Kidney (tissue), 13 donors: ENCODE measurements at regions not wholly inside any gene's neighbourhood (a gene's known extent, or its start where the extent isn't known, plus 50 kb on each side); places are given as distances from the start of the nearest gene placed in this dataset.

Experiments
- DNase-seq, 5 donors: peaks; one replicate each; pipeline ENCODE4 v3.0.0-alpha.2; 2013 to 2020
- FAIRE-seq: peaks from 2 replicates; lab custom pipeline; 2012; peaks lifted over from hg19 to GRCh38; lab: Jason Lieb, UNC
- H3K27ac ChIP-seq, 2 donors: one replicate each; pipeline ENCODE4 v1.7.0; 2013; ENCODE audit warnings: low read depth in 2 of 2, low read length in 2 of 2, inconsistent platforms in 1 of 2
- H3K27me3 ChIP-seq: one replicate; pipeline ENCODE4 v1.7.1; 2013; ENCODE audit warnings: low read length, inconsistent platforms; ENCODE audit not compliant: control insufficient read depth, insufficient read depth
- H3K36me3 ChIP-seq, 3 donors: one replicate each; pipeline versions ENCODE4 v1.7.0 to v1.7.1; 2013; ENCODE audit warnings: low read length in 3 of 3, control low read depth in 1 of 3, inconsistent platforms in 1 of 3; ENCODE audit not compliant: insufficient read depth in 3 of 3, control insufficient read depth in 2 of 3
- H3K4me1 ChIP-seq, 3 donors: one replicate each; pipeline versions ENCODE4 v1.7.0 to v1.7.1; 2013; ENCODE audit warnings: low read length in 3 of 3, inconsistent platforms in 1 of 3, low read depth in 1 of 3; ENCODE audit not compliant: control insufficient read depth in 2 of 3, insufficient read depth in 2 of 3
- H3K4me3 ChIP-seq, 3 donors: one replicate each; pipeline versions ENCODE4 v1.7.0 to v1.8.1; 2013; ENCODE audit warnings: low read length in 3 of 3, control low read depth in 1 of 3, inconsistent platforms in 1 of 3
- H3K9ac ChIP-seq, 3 donors: one replicate each; pipeline versions ENCODE4 v1.7.0 to v1.7.1; 2013; ENCODE audit warnings: low read length in 3 of 3, control low read depth in 1 of 3, inconsistent platforms in 1 of 3
- H3K9me3 ChIP-seq, 3 donors: one replicate each; pipeline versions ENCODE4 v1.7.0 to v1.7.1; 2013; ENCODE audit warnings: low read length in 3 of 3, control low read depth in 1 of 3, inconsistent platforms in 1 of 3; ENCODE audit not compliant: control insufficient read depth in 2 of 3, insufficient read depth in 1 of 3
- intact Hi-C: fragments of 100-400 bp; cut with DNase I; formaldehyde crosslinking; loops from one replicate; pipeline ENCODE4 v1.11.1; 2022
- TF ChIP-seq, protein P1 (sequence below): IDR thresholded peaks from 3 replicates; pipeline ENCODE4 v1.5.1; 2012; ENCODE audit warnings: mild to moderate bottlenecking, moderate library complexity, borderline replicate concordance; ENCODE audit not compliant: insufficient read depth; ENCODE audit errors: extremely low read depth
- donor health status: control.
- donor health status: control.
- donor health status: control.
- donor health status: control.
- donor health status: control.
- donor health status: DM: yes; HTN: yes; CAD: no.
- donor health status: Normal renal cell carcinoma (clear cell type).

DNA sequence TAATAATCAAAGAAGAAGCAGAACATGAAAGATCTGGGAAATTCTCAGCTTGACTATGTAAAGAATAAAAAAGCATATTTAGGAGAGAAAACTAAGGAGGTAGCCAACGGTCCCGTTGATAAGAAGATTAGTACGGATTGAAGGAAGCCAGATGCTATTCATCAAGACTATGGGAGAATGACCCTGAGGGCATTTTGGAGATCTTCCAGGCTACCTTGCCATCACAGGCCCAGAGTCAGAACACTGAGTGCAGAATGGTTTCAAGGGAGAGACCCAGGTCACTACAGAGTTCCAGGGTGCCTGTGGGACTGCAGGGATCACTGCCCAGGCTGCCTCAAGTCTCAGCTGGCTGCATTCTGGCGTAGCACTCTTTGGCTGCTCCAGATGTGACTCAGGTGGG lies 752.9 kb upstream of the ARPP21 start:
- TF ChIP-seq, protein P1, sequence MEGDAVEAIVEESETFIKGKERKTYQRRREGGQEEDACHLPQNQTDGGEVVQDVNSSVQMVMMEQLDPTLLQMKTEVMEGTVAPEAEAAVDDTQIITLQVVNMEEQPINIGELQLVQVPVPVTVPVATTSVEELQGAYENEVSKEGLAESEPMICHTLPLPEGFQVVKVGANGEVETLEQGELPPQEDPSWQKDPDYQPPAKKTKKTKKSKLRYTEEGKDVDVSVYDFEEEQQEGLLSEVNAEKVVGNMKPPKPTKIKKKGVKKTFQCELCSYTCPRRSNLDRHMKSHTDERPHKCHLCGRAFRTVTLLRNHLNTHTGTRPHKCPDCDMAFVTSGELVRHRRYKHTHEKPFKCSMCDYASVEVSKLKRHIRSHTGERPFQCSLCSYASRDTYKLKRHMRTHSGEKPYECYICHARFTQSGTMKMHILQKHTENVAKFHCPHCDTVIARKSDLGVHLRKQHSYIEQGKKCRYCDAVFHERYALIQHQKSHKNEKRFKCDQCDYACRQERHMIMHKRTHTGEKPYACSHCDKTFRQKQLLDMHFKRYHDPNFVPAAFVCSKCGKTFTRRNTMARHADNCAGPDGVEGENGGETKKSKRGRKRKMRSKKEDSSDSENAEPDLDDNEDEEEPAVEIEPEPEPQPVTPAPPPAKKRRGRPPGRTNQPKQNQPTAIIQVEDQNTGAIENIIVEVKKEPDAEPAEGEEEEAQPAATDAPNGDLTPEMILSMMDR: no peak
- Histone ChIP-seq H3K4me1 (no peaks in the 10 kb centered on the region), H3K9me3 (no peaks in the 10 kb centered on the region), H3K9ac (no peak overlapping the region), H3K27me3 (no peaks in the 10 kb centered on the region), H3K36me3 (no peaks in the 10 kb centered on the region), H3K4me3 (no peak overlapping the region), H3K27ac (no peak overlapping the region)
- intact Hi-C loops: no loop called here
- DNase-seq (no peak), FAIRE-seq (no peak)

GRCh38 chr3:34889641-34890040 lies 749.7 kb upstream of the ARPP21 start:
- no peak overlapping the region for H3K4me3 ChIP-seq
- intact Hi-C loops: no loop called here
- H3K27me3 ChIP-seq: no peaks in the 10 kb centered on the region
- H3K9me3 ChIP-seq: no peaks in the 10 kb centered on the region
- no peak overlapping the region for H3K27ac ChIP-seq
- DNase-seq: no peak
- TF ChIP-seq, protein P1: no peak
- no peak for FAIRE-seq
- no peaks in the 10 kb centered on the region for H3K36me3 ChIP-seq
- H3K4me1 ChIP-seq: no peaks in the 10 kb centered on the region
- no peak overlapping the region for H3K9ac ChIP-seq

GRCh38 chr3:34890247-34890646 lies 749.1 kb upstream of the ARPP21 start:
- intact Hi-C loops: no loop called here
- H3K27ac ChIP-seq: no peak overlapping the region
- no peaks in the 10 kb centered on the region for H3K36me3 ChIP-seq
- H3K9ac ChIP-seq: no peak overlapping the region
- TF ChIP-seq, protein P1: no peak
- DNase-seq (no peak), FAIRE-seq (no peak)
- H3K4me1 ChIP-seq: no peaks in the 10 kb centered on the region
- no peaks in the 10 kb centered on the region for H3K27me3 ChIP-seq
- no peak overlapping the region for H3K4me3 ChIP-seq
- H3K9me3 ChIP-seq: no peaks in the 10 kb centered on the region

DNA sequence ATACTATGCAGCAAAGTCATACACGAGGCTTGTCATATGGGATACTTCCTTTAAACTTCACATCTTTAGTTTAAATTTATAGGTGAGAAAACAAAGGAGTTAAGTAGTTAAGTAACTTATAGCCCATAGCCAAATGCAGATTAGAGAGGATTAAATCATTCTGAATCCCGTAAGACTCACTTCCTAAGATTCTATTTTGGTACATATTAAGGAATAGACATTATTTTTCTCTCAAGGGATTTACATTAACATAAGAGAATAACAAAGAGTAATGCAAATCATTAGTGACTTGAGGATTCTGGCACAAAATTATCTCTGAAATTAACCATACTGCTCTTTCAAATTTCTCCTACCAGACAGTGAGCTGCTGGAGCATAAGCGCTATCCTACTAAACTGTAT lies 747.4 kb upstream of the ARPP21 start:
- H3K27me3 ChIP-seq: no peaks in the 10 kb centered on the region
- FAIRE-seq (no peak), DNase-seq (no peak)
- H3K4me3 ChIP-seq: no peak overlapping the region
- intact Hi-C loops: no loop called here
- H3K36me3 ChIP-seq: no peaks in the 10 kb centered on the region
- no peak overlapping the region for H3K9ac ChIP-seq
- H3K27ac ChIP-seq: no peak overlapping the region
- H3K9me3 ChIP-seq: no peaks in the 10 kb centered on the region
- H3K4me1 ChIP-seq: no peaks in the 10 kb centered on the region
- TF ChIP-seq, protein P1: no peak
